Endothelial cell of umbilical vein (primary cell): ENCODE measurements at regions not wholly inside any gene's neighbourhood (a gene's known extent, or its start where the extent isn't known, plus 50 kb on each side); places are given as distances from the start of the nearest gene placed in this dataset.

ENCODE experiments used
- BruUV-seq: library from RNA; stranded (reverse); fragments of 400-500 nt; replicated peaks from 2 replicates; lab custom pipeline; 2021; lab: Mats Ljungman, UMichigan
- CTCF ChIA-PET: fragments of 300-600, 350-600 bp; sonication (Branson Sonifier 250); formaldehyde crosslinking; loops from one replicate; lab custom pipeline; 2021; ENCODE audit warnings: antibody characterized with exemption, inconsistent platforms; lab: Charles Lee
- POLR2A ChIA-PET: fragments of 300-600, 350-600 bp; sonication (Branson Sonifier 250); formaldehyde crosslinking; loops from one replicate; lab custom pipeline; 2021; ENCODE audit warnings: antibody characterized with exemption, inconsistent platforms; lab: Charles Lee
- DNase-seq: peaks from one replicate; pipeline ENCODE4 v3.0.0-alpha.2; 2011; ENCODE audit warnings: low read depth, low spot score
- FAIRE-seq: peaks from 2 replicates; lab custom pipeline; 2011; peaks lifted over from hg19 to GRCh38; lab: Jason Lieb, UNC
- H2AFZ ChIP-seq: 2 replicates; pipeline ENCODE4 v1.6.0; 2012; ENCODE audit warnings: low read depth, low read length, control low read depth, inconsistent platforms
- H3K27ac ChIP-seq: 2 replicates; pipeline ENCODE4 v1.5.1; 2011; ENCODE audit warnings: low read depth, mild to moderate bottlenecking, control low read depth, low read length, moderate library complexity; ENCODE audit not compliant: insufficient read depth
- H3K27me3 ChIP-seq, 2 experiments: 2 replicates each; pipeline versions ENCODE4 v1.6.0 to v1.6.1; 2011; ENCODE audit warnings: low read length in 2 of 2, mixed read lengths in 1 of 2; ENCODE audit not compliant: control insufficient read depth in 2 of 2, insufficient read depth in 2 of 2
- H3K36me3 ChIP-seq, 2 experiments: 2 replicates in 1 of 2; 3 replicates in 1 of 2; pipeline ENCODE4 v1.5.1; 2011; ENCODE audit warnings: low read length in 2 of 2, mild to moderate bottlenecking in 1 of 2, moderate library complexity in 1 of 2; ENCODE audit not compliant: control insufficient read depth in 2 of 2, insufficient read depth in 2 of 2; ENCODE audit errors: extremely low read depth in 1 of 2
- H3K4me1 ChIP-seq: 3 replicates; pipeline ENCODE4 v1.5.1; 2011; ENCODE audit warnings: mild to moderate bottlenecking, low read length; ENCODE audit not compliant: control insufficient read depth, insufficient read depth; ENCODE audit errors: extremely low read depth
- H3K4me2 ChIP-seq: 2 replicates; pipeline ENCODE4 v1.6.1; 2011; ENCODE audit warnings: low read length, control low read depth, mixed read lengths; ENCODE audit not compliant: insufficient read depth
- H3K4me3 ChIP-seq, 3 experiments: fragments of 200-600 bp in 1 of 3; sonication (generic), shearing (Covaris generic) in 1 of 3; replicated peaks in 1 of 3; 2 replicates each; pipeline ENCODE4 v1.5.1; 2011 to 2016; ENCODE audit warnings: control low read depth in 3 of 3, low read length in 3 of 3, mild to moderate bottlenecking in 2 of 3, inconsistent platforms in 1 of 3, low read depth in 1 of 3, moderate library complexity in 1 of 3; ENCODE audit not compliant: insufficient read depth in 1 of 3
- H3K79me2 ChIP-seq: 2 replicates; pipeline ENCODE4 v1.6.0; 2012; ENCODE audit warnings: low read length, inconsistent platforms; ENCODE audit not compliant: control insufficient read depth, insufficient read depth
- H3K9ac ChIP-seq: replicated peaks from 2 replicates; pipeline ENCODE3; 2011; ENCODE audit warnings: low read length, control low read depth; ENCODE audit not compliant: insufficient read depth; ENCODE audit errors: extremely low read depth
- H3K9me1 ChIP-seq: replicated peaks from 3 replicates; pipeline ENCODE4 v1.6.0; 2011; ENCODE audit warnings: mild to moderate bottlenecking, low read length; ENCODE audit not compliant: control insufficient read depth, insufficient read depth; ENCODE audit errors: extremely low read depth
- H3K9me3 ChIP-seq: replicated peaks from 2 replicates; pipeline ENCODE4 v1.5.1; 2012; ENCODE audit warnings: low read length, inconsistent platforms; ENCODE audit not compliant: control insufficient read depth, insufficient read depth
- H4K20me1 ChIP-seq: replicated peaks from 2 replicates; pipeline ENCODE3; 2011; ENCODE audit warnings: mild to moderate bottlenecking, low read length; ENCODE audit not compliant: control insufficient read depth, insufficient read depth; ENCODE audit errors: extremely low read depth
- CTCF ChIP-seq, 2 donors: IDR thresholded peaks; 1 replicate in 1 of 2; 2 replicates in 1 of 2; pipeline ENCODE4 v1.5.1; 2011; ENCODE audit warnings: low read length in 2 of 2, mild to moderate bottlenecking in 2 of 2, moderate library complexity in 2 of 2, control low read depth in 1 of 2, inconsistent platforms in 1 of 2, low read depth in 1 of 2; ENCODE audit not compliant: insufficient read depth in 1 of 2; ENCODE audit errors: extremely low read depth in 1 of 2
- EZH2 ChIP-seq: IDR thresholded peaks from 2 replicates; pipeline ENCODE4 v1.6.1; 2012; ENCODE audit warnings: borderline replicate concordance, low read depth, mild to moderate bottlenecking, moderate library complexity, low read length, inconsistent platforms; ENCODE audit not compliant: severe bottlenecking
- FOS ChIP-seq: IDR thresholded peaks from 2 replicates; pipeline ENCODE4 v1.6.1; 2011; ENCODE audit warnings: mild to moderate bottlenecking, low read length, moderate library complexity, borderline replicate concordance; ENCODE audit not compliant: insufficient read depth
- GATA2 ChIP-seq: IDR thresholded peaks from 2 replicates; pipeline ENCODE4 v1.7.0; 2011; ENCODE audit warnings: low read depth, mild to moderate bottlenecking, moderate library complexity, mixed read lengths, low read length; ENCODE audit not compliant: insufficient read length, insufficient read depth
- JUN ChIP-seq: IDR thresholded peaks from 2 replicates; pipeline ENCODE4 v1.6.1; 2011; ENCODE audit warnings: borderline replicate concordance, low read depth; ENCODE audit not compliant: insufficient read length, insufficient read depth
- MAX ChIP-seq: IDR thresholded peaks from 2 replicates; pipeline ENCODE4 v1.6.1; 2011; ENCODE audit not compliant: insufficient read depth, insufficient read length
- MYC ChIP-seq: IDR thresholded peaks from one replicate; pipeline ENCODE4 v1.6.1; 2011; ENCODE audit warnings: mild to moderate bottlenecking, low read depth, low read length
- POLR2A ChIP-seq: IDR thresholded peaks from 2 replicates; pipeline ENCODE4 v1.6.1; 2012; ENCODE audit warnings: low read depth, mild to moderate bottlenecking, control low read depth, low read length
- POLR2AphosphoS5 ChIP-seq: IDR thresholded peaks from 2 replicates; pipeline ENCODE4 v1.6.1; 2012; ENCODE audit warnings: low read depth, mild to moderate bottlenecking, control low read depth, low read length, moderate library complexity; ENCODE audit not compliant: insufficient read depth
- dilution Hi-C: fragments of 300-500 bp; cut with MboI; formaldehyde crosslinking; loops from one replicate; pipeline ENCODE4 v1.15.0; 2019; ENCODE audit warnings: low sequenced_read_pairs; ENCODE audit not compliant: extremely low pct_ligation_motif_present
- intact Hi-C: fragments of 100-400 bp; cut with micrococcal nuclease; formaldehyde crosslinking; loops from one replicate; pipeline ENCODE4 v1.10.0; 2022

- ChIA-PET POLR2A (no interaction called here), CTCF (no interaction called here)
- DNase-seq, result no peak
- dilution Hi-C loops, result no loop called here
- no peak for FAIRE-seq
- TF ChIP-seq JUN (no peak), MYC (no peak), POLR2A (no peak), EZH2 (no peak), GATA2 (no peak), FOS (no peak), MAX (no peak), CTCF (IDR thresholded peaks at IDR 0.05; ENCODE audit: extremely low read depth in 1 of 2, insufficient read depth in 1 of 2, low read depth in 1 of 2, low read length in 2 of 2) (no peak), POLR2AphosphoS5 (no peak)
- Histone ChIP-seq H4K20me1 (no peaks in the 10 kb centered on the region), H3K79me2 (no peaks in the 10 kb centered on the region), H3K36me3 (no peaks in the 10 kb centered on the region), H3K4me3 (no peak overlapping the region), H3K27me3 (no peaks in the 10 kb centered on the region), H2AFZ (no peak overlapping the region), H3K9me3 (no peaks in the 10 kb centered on the region), H3K4me1 (no peaks in the 10 kb centered on the region), H3K9me1 (no peaks in the 10 kb centered on the region), H3K4me2 (no peak overlapping the region), H3K9ac (no peak overlapping the region), H3K27ac (no peak overlapping the region)
- intact Hi-C loops, result loop anchor here (2.0 kb wide), 1 partner anchor 66 kb away; no protein-coding TSS in a partner anchor
- BruUV-seq, result no TSS peak
These were observed 290.5 kb upstream of the PROX1 start for GRCh38 chr1:213697192-213697802.
